ENCODE measurements at regions not wholly inside any gene's neighbourhood (a gene's known extent, or its start where the extent isn't known, plus 50 kb on each side); places are given as distances from the start of the nearest gene placed in this dataset.
"Not testable (repeated sequence)": the region's sequence is repeated elsewhere in the genome, so short reads cannot be mapped to it uniquely, and the experiment has no call there.

GRCh38 chr19:23474761-23475160 lies 79.5 kb upstream of the ZNF91 start:
- intact Hi-C loops (cut with DNase I), result no loop called here

GRCh38 chr19:23474172-23474571 lies 78.9 kb upstream of the ZNF91 start:
- Histone ChIP-seq H3K27me3 (peaks cover 0 to 43% (median 5%) of the 10 kb centered on the region in 9 donors), H3K9me3 (peaks cover 0 to 6% (median 0%) of the 10 kb centered on the region in 12 donors), H3K27ac (no peak overlapping the region), H3K4me3 (no peak overlapping the region), H3K36me3 (no peaks in the 10 kb centered on the region), H3K4me1 (peaks cover 0 to 5% (median 0%) of the 10 kb centered on the region in 12 donors)
- DNase-seq (no peak), ATAC-seq (no peak)
- intact Hi-C loops (cut with DNase I), result no loop called here
- TF ChIP-seq POLR2A (IDR thresholded peaks at IDR 0.05) (no peak), CTCF (IDR thresholded peaks at IDR 0.05) (no peak)

More at GRCh38 chr19:23474761-23475160, 79.5 kb upstream of the ZNF91 start:
- ATAC-seq, result no peak
- peaks cover 0 to 43% (median 5%) of the 10 kb centered on the region in 9 donors for H3K27me3 ChIP-seq
- no peak overlapping the region for H3K27ac ChIP-seq
- peaks cover 0 to 5% (median 0%) of the 10 kb centered on the region in 12 donors for H3K4me1 ChIP-seq
- H3K4me3 ChIP-seq, result no peak overlapping the region
- H3K9me3 ChIP-seq, result peaks cover 0 to 6% (median 0%) of the 10 kb centered on the region in 12 donors
- TF ChIP-seq CTCF (IDR thresholded peaks at IDR 0.05) (no peak), POLR2A (IDR thresholded peaks at IDR 0.05) (no peak)
- H3K36me3 ChIP-seq, result no peaks in the 10 kb centered on the region
- DNase-seq, result no peak

GRCh38 chr19:23470873-23471545 lies 75.7 kb upstream of the ZNF91 start:
- TF ChIP-seq CTCF (IDR thresholded peaks at IDR 0.05) (no peak), POLR2A (IDR thresholded peaks at IDR 0.05) (no peak)
- H3K9me3 ChIP-seq, result peaks cover 0 to 8% (median 0%) of the 10 kb centered on the region in 12 donors
- DNase-seq (peak in 1 of 5 donors; percentile 27), ATAC-seq (no peak)
- no peaks in the 10 kb centered on the region for H3K36me3 ChIP-seq
- no peak overlapping the region for H3K27ac ChIP-seq
- peak overlapping the region in 11 of 12 donors; percentile 5 to 57 (median 38) for H3K4me3 ChIP-seq
- H3K4me1 ChIP-seq, result peaks cover 0 to 5% (median 0%) of the 10 kb centered on the region in 12 donors
- intact Hi-C loops (cut with DNase I), result no loop called here
- 3 to 8% (median 8%) methylated on average over 32 to 48 of the region's 48 CpGs for WGBS, 4 donors
- H3K27me3 ChIP-seq, result peaks cover 0 to 43% (median 5%) of the 10 kb centered on the region in 9 donors

GRCh38 chr19:23464349-23464748 lies 69.1 kb upstream of the ZNF91 start:
- WGBS, 4 donors, result 86 to 100% (median 92%) methylated on average over 2 of the region's 2 CpGs
- H3K27me3 ChIP-seq; ATAC-seq; DNase-seq; H3K27ac ChIP-seq; H3K4me3 ChIP-seq; intact Hi-C loops (cut with DNase I); H3K36me3 ChIP-seq; H3K4me1 ChIP-seq: not testable (repeated sequence)
- H3K9me3 ChIP-seq, result peaks cover 0 to 10% (median 0%) of the 10 kb centered on the region in 12 donors

GRCh38 chr19:23461120-23461519 lies 65.8 kb upstream of the ZNF91 start:
- no peak for TF ChIP-seq CTCF (IDR thresholded peaks at IDR 0.05)
- TF ChIP-seq POLR2A (IDR thresholded peaks at IDR 0.05), result no peak
- Histone ChIP-seq H3K4me3 (no peak overlapping the region), H3K9me3 (peaks cover 0 to 29% (median 0%) of the 10 kb centered on the region in 12 donors), H3K27me3 (no peaks in the 10 kb centered on the region), H3K4me1 (no peaks in the 10 kb centered on the region), H3K36me3 (no peaks in the 10 kb centered on the region), H3K27ac (no peak overlapping the region)
- 33 to 52% (median 46%) methylated on average over 2 of the region's 2 CpGs for WGBS, 4 donors
- DNase-seq (no peak), ATAC-seq (no peak)
- intact Hi-C loops (cut with DNase I), result no loop called here
